GM12878 (cell line): ENCODE measurements at regions not wholly inside any gene's neighbourhood (a gene's known extent, or its start where the extent isn't known, plus 50 kb on each side); places are given as distances from the start of the nearest gene placed in this dataset.
A peak's percentile ranks its signal among the peaks of the same experiment; 100 is the strongest.

Experiments
- ATAC-seq: fragments of 200-7000 bp; cut with Tn5 transposase; 3 replicates; pipeline ENCODE4 v1.9.1; 2020; ENCODE audit warnings: mild to moderate bottlenecking, moderate library complexity
- BruUV-seq: library from RNA; stranded (reverse); fragments of 400-500 nt; replicated peaks from 2 replicates; lab custom pipeline; 2021; lab: Mats Ljungman, UMichigan
- CTCF ChIA-PET: fragments of 300-600 bp; sonication (Branson Sonifier 250); formaldehyde crosslinking; extraction: SDS; loops from one replicate; lab custom pipeline; 2021; ENCODE audit warnings: inconsistent platforms; lab: Yijun Ruan, JAX
- POLR2A ChIA-PET: fragments of 350-600 bp; formaldehyde crosslinking; extraction: SDS; loops from one replicate; lab custom pipeline; 2021; ENCODE audit warnings: inconsistent platforms; lab: Charles Lee
- RAD21 ChIA-PET: fragments of 300-600 bp; sonication (Branson Sonifier 250); formaldehyde crosslinking; loops from one replicate; lab custom pipeline; 2023; ENCODE audit warnings: antibody characterized with exemption; ENCODE audit not compliant: unreplicated experiment; lab: Charles Lee
- SMC1A ChIA-PET: fragments of 300-600 bp; sonication (Branson Sonifier 250); formaldehyde crosslinking; loops from one replicate; lab custom pipeline; 2023; ENCODE audit not compliant: unreplicated experiment, uncharacterized antibody; lab: Charles Lee
- DNase-seq: peaks from one replicate; pipeline ENCODE4 v3.0.0-alpha.2; 2011; ENCODE audit warnings: low read depth, low spot score
- FAIRE-seq: peaks from 3 replicates; lab custom pipeline; 2011; peaks lifted over from hg19 to GRCh38; lab: Jason Lieb, UNC
- H2AFZ ChIP-seq: 2 replicates; pipeline ENCODE4 v1.6.0; 2011; ENCODE audit warnings: low read depth, low read length, control low read depth; ENCODE audit not compliant: control insufficient read depth
- H3K27ac ChIP-seq: 2 replicates; pipeline ENCODE4 v1.5.1; 2011; ENCODE audit warnings: control low read depth; ENCODE audit not compliant: control insufficient read depth, insufficient read depth
- H3K27me3 ChIP-seq, 2 experiments: replicated peaks in 1 of 2; 2 replicates each; pipeline versions ENCODE4 v1.6.0 to v1.6.1; 2011; ENCODE audit warnings: low read length in 1 of 2; ENCODE audit not compliant: control insufficient read depth in 2 of 2, insufficient read depth in 2 of 2
- H3K36me3 ChIP-seq, 2 experiments: 2 replicates each; pipeline ENCODE4 v1.5.1; 2011; ENCODE audit warnings: low read length in 1 of 2; ENCODE audit not compliant: control insufficient read depth in 2 of 2, insufficient read depth in 2 of 2
- H3K4me1 ChIP-seq: 2 replicates; pipeline ENCODE4 v1.6.1; 2011; ENCODE audit warnings: mild to moderate bottlenecking, low read length, moderate library complexity, mixed read lengths; ENCODE audit not compliant: control insufficient read depth, insufficient read depth
- H3K4me2 ChIP-seq: 2 replicates; pipeline ENCODE4 v1.6.0; 2011; ENCODE audit warnings: control low read depth; ENCODE audit not compliant: control insufficient read depth, insufficient read depth
- H3K4me3 ChIP-seq: fragments of 200-600 bp; sonication (generic); 2 replicates; pipeline ENCODE4 v1.5.1; 2016
- H3K79me2 ChIP-seq: 2 replicates; pipeline ENCODE4 v1.6.0; 2011; ENCODE audit warnings: low read length; ENCODE audit not compliant: control insufficient read depth, insufficient read depth
- H3K9ac ChIP-seq: 2 replicates; pipeline ENCODE4 v1.8.0; 2011; ENCODE audit warnings: low read length, control low read depth, mixed read lengths; ENCODE audit not compliant: control insufficient read depth, insufficient read depth
- H3K9me3 ChIP-seq: replicated peaks from 3 replicates; pipeline ENCODE4 v1.5.1; 2011; ENCODE audit warnings: mild to moderate bottlenecking, low read length; ENCODE audit not compliant: control insufficient read depth, insufficient read depth
- H4K20me1 ChIP-seq: 2 replicates; pipeline ENCODE4 v1.6.0; 2011; ENCODE audit not compliant: control insufficient read depth, insufficient read depth
- BHLHE40 ChIP-seq, 2 experiments: fragments of 450-650 bp in 1 of 2; IDR thresholded peaks; 2 replicates each; pipeline ENCODE4 v1.6.1; 2011 to 2017; ENCODE audit warnings: low read depth in 2 of 2, borderline replicate concordance in 1 of 2, improper control_type of control experiment in 1 of 2, low read length in 1 of 2, mild to moderate bottlenecking in 1 of 2
- CHD4 ChIP-seq: fragments of 200-600 bp; sonication (generic); IDR thresholded peaks from 2 replicates; pipeline ENCODE4 v1.6.1; 2016; ENCODE audit warnings: mild to moderate bottlenecking
- POLR2AphosphoS2 ChIP-seq: IDR thresholded peaks from 2 replicates; pipeline ENCODE4 v1.6.1; 2011; ENCODE audit warnings: low read depth, mild to moderate bottlenecking, low read length, improper control_type of control experiment, moderate library complexity
- RAD21 ChIP-seq: IDR thresholded peaks from 2 replicates; pipeline ENCODE4 v1.6.1; 2011; ENCODE audit warnings: mild to moderate bottlenecking, low read depth, low read length, moderate library complexity; ENCODE audit not compliant: insufficient read depth
- SMC3 ChIP-seq: IDR thresholded peaks from 2 replicates; pipeline ENCODE4 v1.6.1; 2011; ENCODE audit warnings: low read length, improper control_type of control experiment, borderline replicate concordance
- STAT3 ChIP-seq: IDR thresholded peaks from 2 replicates; pipeline ENCODE4 v1.6.1; 2011; ENCODE audit warnings: low read depth, low read length, improper control_type of control experiment
- WGBS: methylation state at CpG from one replicate; pipeline ENCODE4 v1.1.6; 2016; ENCODE audit warnings: low lambda C conversion rate; ENCODE audit not compliant: insufficient replicate concordance, insufficient coverage; ENCODE audit errors: missing lambda C conversion rate; 5-methylcytosine and 5-hydroxymethylcytosine counted together
- in situ Hi-C: fragments of 300-500 bp; cut with MboI; formaldehyde crosslinking; loops from 9 replicates; pipeline ENCODE4 v1.14.3; 2018; ENCODE audit warnings: mixed read lengths
- intact Hi-C: fragments of 100-400 bp; cut with micrococcal nuclease; formaldehyde crosslinking; loops from one replicate; pipeline ENCODE4 v1.14.2; 2022; ENCODE audit not compliant: unreplicated experiment
- TF ChIP-seq, protein P1 (sequence below), 3 experiments: IDR thresholded peaks in 2 of 3; conservative IDR thresholded peaks in 1 of 3; 2 replicates each; pipeline ENCODE4 v1.5.1; 2011; ENCODE audit warnings: low read depth in 3 of 3, low read length in 3 of 3, mild to moderate bottlenecking in 3 of 3, control low read depth in 2 of 3, moderate library complexity in 2 of 3, inconsistent platforms in 1 of 3, mixed read lengths in 1 of 3; ENCODE audit not compliant: control insufficient read depth in 2 of 3, insufficient read depth in 1 of 3; ENCODE audit errors: extremely low read depth in 1 of 3

DNA sequence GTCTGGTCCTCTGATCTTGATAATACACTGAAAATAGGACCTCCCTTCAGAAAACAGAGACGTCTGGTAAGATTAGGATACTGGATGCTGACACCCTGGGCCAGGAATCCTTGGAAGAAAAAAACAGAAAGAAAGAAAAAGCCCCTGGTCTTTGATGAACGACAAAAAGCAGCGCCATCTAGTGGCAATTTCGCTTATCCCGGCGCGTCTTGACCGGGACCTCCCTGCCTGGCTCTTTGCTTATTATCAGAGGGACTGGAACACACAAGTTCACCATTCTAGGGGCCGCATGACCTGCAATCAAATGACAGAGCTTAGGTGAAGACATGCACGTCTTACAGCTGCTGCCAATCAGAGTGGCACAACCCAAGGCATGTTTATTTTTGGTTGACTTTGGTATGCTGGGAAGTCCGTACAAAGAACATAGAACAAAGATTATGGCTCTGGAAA lies 114.9 kb upstream of the NFIB start:
- H3K27me3 ChIP-seq = no peaks in the 10 kb centered on the region
- H3K9ac ChIP-seq = no peak overlapping the region
- no peak overlapping the region for H3K4me3 ChIP-seq
- ChIA-PET POLR2A (no interaction called here), SMC1A (interaction anchor here (1.1 to 1.8 kb wide), 2 partner anchors 11 to 1002 kb away, joined by 3 to 8 read pairs; no protein-coding TSS in a partner anchor), RAD21 (no interaction called here), CTCF (interaction anchor here (0.8 to 5.7 kb wide), 11 partner anchors 10 to 1000 kb away, joined by 3 to 41 read pairs (median 4); no protein-coding TSS in a partner anchor)
- intact Hi-C loops (loop anchor here (1.0 kb wide), 1 partner anchor 1002 kb away; no protein-coding TSS in a partner anchor), in situ Hi-C loops (no loop called here)
- ATAC-seq = peak; percentile 88
- DNase-seq = no peak
- H3K4me1 ChIP-seq = no peaks in the 10 kb centered on the region
- TF ChIP-seq, protein P1, sequence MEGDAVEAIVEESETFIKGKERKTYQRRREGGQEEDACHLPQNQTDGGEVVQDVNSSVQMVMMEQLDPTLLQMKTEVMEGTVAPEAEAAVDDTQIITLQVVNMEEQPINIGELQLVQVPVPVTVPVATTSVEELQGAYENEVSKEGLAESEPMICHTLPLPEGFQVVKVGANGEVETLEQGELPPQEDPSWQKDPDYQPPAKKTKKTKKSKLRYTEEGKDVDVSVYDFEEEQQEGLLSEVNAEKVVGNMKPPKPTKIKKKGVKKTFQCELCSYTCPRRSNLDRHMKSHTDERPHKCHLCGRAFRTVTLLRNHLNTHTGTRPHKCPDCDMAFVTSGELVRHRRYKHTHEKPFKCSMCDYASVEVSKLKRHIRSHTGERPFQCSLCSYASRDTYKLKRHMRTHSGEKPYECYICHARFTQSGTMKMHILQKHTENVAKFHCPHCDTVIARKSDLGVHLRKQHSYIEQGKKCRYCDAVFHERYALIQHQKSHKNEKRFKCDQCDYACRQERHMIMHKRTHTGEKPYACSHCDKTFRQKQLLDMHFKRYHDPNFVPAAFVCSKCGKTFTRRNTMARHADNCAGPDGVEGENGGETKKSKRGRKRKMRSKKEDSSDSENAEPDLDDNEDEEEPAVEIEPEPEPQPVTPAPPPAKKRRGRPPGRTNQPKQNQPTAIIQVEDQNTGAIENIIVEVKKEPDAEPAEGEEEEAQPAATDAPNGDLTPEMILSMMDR (IDR thresholded peaks at IDR 0.05 in 2 of 3, conservative IDR thresholded peaks at IDR 0.05 in 1 of 3; ENCODE audit: control insufficient read depth in 2 of 3, extremely low read depth in 1 of 3, insufficient read depth in 1 of 3, low read depth in 3 of 3, low read length in 3 of 3) = peak; percentile 63 to 72 (median 71)
- TF ChIP-seq BHLHE40 (IDR thresholded peaks at IDR 0.05; ENCODE audit: borderline replicate concordance in 1 of 2, low read depth in 2 of 2, low read length in 1 of 2) (no peak), RAD21 (peak; percentile 43), POLR2AphosphoS2 (no peak), CHD4 (no peak), STAT3 (no peak), SMC3 (peak; percentile 37; the same call in 1 of the 2 replicates)
- H3K36me3 ChIP-seq = no peaks in the 10 kb centered on the region
- H3K9me3 ChIP-seq = no peaks in the 10 kb centered on the region
- no peak overlapping the region for H3K4me2 ChIP-seq
- H4K20me1 ChIP-seq = no peaks in the 10 kb centered on the region
- peak; percentile 35 for FAIRE-seq
- 5% methylated on average over 11 of the region's 11 CpGs for WGBS
- H2AFZ ChIP-seq = no peak overlapping the region; the same call in 1 of the 2 replicates
- no peak overlapping the region for H3K27ac ChIP-seq
- no peaks in the 10 kb centered on the region for H3K79me2 ChIP-seq
- no TSS peak for BruUV-seq
